ENCODE measurements at regions not wholly inside any gene's neighbourhood (a gene's known extent, or its start where the extent isn't known, plus 50 kb on each side); places are given as distances from the start of the nearest gene placed in this dataset.

DNA sequence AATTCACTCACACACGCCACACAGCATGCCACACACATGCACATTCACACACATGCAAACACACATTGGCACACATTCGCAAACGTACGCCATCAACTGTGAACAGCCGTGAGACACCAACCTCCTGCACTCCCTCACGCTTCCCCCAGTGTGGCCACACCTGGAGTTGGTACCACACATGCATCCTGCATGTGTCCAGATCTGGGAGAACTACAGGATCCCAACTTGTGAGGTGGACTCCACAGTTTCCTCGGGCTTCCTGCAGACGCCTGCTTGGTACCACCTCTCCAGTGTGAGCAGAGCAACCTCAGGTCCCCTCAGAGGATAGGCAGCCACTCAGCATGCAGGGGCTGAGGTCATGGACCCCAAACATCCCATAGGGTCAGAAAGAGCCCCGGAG, 239.0 kb downstream of the EIPR1 start:
- no peak for DNase-seq

DNA sequence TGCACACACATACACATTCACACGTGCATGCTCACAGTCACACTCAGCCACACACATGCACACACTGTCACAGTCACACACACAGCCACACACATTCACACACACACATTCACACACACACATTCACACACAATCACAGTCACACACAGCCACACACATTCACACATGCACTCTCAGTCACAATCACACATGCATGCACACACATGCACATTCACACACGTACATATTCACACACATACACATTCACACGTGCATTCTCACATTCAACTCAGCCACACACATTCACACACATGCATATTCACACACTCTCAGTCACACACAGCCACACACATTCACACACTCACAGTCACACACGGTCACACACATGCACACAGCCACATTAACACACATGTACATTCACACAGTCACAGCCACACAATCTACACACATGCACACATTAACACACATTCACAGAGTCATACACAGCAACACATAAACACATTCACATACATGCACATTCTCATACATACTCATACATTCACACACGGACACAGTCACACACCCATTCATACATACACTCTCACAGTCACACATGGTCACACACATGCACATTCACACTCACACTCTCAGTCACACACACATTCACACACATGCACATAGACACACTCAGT, 239.8 kb downstream of the EIPR1 start:
- DNase-seq, result no peak

DNA sequence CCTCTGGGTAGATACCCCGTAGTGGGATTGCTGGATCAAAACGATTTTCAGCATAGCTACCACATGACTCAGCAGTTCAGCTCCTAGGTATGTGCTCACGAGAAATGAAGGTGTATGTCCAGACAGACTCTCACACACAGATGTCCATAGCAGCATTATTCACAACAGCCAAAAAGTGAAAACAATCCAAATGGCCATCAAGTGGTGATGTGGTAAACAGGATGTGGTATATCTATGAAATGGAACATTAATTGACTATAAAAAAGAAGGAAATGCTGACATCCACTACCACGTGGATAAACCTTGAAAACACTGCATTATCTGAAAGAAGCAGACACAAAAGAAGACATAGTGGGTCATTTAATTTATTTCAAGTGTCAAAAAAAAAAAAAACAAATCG, 241.9 kb downstream of the EIPR1 start:
- DNase-seq, result no peak

DNA sequence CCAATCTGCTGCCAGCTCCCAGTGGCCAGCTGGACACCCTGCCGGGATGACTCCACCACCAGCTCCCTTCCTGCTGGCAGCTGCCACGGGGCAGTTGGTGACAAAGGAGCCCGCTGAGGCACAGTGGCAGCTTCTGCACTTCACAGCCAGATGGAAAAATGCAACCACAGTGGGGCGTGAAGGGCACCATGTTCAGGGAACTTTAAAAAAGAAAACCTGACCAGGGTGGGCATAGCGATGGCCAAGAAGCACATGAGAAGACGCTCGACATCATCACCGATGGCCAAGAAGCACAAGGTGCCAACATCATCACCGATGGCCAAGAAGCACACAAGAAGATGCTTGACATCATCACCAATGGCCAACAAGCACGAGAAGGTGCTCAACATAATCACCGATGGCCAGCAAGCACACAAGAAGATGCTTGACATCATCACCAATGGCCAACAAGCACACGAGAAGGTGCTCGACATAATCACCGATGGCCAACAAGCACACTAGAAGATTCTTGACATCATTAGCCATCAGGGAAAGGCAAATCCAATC, 243.5 kb downstream of the EIPR1 start:
- no peak for DNase-seq

DNA sequence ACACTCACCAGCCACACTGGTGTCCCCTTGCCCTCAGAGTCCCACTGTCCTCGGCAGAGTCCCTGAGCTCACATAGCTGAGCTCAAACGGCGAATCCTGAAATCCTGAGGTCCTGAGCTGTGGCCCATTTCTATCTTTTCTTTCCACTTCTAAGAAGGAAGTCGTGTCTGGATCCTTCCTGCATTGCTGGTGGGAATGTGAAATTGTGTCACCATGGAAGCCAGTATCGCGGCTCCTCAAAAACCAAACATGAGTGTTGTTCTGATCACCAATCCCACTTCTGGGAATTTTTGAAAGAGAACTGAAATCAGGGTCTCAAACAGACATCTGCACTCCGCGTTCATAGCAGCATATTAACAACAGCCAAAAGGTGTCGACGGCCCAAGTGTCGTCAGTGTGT, 244.7 kb downstream of the EIPR1 start:
- no peak for DNase-seq

DNA sequence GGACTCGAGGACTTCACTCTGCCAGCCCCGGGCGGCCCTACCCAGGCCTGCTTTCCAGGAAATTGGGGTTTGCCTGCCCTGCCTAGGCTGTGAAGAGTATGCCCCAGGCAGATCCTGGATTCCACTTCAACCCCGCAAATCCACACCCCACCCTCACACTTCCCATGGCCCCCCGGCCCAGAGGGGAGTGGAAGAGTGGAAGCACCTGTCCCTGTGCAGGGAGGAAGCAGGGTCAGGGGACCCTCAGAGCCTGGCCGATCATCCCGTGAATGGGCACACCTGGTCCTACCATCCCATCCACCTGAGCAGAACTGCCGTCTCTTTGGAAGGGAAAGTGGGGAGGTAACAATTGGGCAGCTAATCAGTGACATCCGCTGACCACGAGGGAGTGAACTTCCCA, 245.2 kb downstream of the EIPR1 start:
- DNase-seq, result no peak

DNA sequence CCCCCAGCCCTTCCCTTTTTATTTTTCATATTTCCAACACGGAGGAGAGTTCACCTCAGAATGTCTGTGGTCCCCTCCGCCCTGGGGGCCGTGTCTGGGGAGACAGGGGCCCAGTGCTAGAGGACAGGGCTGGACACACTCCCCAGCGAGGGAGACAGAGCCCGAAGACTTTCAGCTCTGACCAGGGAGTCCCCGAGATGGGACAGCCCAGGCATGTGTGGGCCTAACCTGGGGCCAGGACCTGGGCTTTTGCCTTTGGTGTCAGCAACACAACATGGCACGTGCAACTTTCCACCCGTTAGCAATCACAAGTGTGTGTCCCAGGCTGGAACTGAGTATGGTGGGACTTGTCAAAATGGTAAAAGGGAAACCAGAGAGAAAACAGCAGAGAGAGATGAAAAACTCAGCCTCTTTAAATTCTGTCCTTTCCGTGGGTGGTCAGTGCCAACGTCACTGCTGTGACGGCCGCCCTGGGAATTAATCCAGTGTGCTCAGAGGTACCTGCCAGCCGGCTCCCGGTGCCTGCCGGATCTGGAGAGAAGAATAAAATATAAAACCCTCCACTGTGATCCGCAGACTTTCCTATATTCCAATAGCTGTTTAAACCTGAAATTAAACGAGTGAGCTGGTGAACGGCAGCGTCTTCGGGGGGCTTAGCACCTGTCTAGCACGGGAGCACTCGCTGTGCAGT, 245.8 kb downstream of the EIPR1 start:
- DNase-seq, result no peak

DNA sequence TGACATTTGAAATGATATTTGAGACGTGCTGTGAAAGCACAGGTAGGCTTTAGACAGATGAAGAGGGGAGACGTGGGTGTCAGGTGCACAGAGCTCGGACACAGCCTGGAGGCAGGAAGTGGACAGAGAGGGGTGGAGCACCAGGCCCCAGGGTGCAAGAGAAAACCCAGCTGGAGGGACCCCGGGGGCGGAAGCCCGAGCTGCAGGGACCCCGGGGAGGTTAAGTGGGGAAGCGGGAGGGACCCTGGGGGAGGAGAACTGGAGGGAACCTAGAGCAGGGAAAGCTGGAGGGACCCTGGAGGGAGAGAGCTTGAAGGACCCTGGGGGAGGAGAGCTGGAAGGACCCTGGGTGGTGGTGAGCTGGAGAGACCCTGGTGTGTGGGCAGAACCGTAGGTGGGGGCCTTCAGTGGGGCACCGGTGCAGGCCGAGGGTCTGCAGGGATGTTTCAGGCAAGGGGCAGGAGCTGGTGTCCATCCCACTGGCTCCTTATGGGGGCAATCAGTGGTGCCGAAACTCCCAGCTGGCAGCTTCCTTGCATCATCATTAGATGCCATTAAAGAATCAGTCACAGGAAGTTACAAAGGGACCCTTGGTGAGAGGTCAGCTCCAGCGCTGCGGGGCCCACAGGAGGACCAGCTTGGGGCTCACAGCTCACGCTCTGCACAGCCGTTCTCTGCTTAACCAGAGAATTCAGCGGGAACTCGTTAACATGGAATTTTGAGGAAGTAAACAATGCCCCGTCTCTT, 246.6 kb downstream of the EIPR1 start:
- DNase-seq, result no peak

DNA sequence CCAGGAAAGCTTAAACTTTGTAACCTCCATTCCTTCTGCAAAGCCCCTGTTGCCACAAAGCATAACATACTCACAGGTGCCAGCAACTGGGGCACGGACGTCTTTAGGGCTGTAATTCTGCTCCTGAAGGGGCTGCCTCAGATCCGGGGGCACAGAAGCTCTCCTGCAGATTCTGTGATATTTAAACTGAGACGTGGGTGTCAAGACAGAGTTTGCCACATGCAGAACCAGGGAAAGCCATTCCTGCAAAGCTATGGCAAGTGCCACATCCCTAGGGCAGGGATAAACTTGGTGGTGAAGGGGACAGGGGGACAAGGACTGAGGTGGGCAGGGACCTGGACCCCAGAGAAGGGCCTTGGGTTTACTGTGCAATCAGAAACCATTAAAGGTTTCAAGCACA, 247.2 kb downstream of the EIPR1 start:
- DNase-seq, result no peak

DNA sequence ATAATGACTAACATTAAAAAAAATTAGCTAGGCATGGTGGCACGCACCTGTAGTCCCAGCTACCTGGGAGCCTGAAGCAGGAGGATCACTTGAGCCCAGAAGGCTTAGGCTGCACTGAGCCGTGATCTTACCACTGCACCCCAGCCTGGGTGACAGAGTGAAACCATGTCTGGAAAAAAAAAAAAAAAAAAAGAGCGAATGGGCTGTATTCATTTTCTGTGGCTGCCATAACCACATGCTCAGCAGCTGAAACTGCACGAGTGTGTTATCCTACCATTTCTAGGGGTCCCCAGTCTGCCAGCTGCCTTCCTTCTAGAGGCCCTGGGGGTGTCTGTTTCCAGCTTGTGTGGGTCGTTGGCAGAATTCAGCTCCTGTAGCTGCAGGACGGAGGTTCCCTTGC, 247.8 kb downstream of the EIPR1 start:
- no peak for DNase-seq

DNA sequence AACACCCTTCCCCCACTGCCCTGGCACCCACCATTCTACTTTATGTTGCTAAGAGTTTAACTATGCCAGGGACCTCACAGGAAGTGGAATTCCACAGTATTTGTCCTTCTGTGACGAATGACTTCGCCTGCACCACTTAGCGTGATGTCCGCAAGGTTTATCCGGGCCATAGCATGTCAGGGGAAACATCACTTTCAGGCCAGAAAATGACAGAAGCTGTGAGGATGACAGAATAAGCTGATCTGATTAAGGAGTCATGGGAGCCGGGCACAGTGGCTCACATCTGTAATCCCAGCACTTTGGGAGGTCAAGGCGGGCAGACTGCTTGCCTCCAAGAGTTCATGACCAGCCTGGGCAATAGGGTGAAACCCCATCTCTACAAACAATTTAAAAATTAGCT, 248.8 kb downstream of the EIPR1 start:
- peak; percentile 75 for DNase-seq

DNA sequence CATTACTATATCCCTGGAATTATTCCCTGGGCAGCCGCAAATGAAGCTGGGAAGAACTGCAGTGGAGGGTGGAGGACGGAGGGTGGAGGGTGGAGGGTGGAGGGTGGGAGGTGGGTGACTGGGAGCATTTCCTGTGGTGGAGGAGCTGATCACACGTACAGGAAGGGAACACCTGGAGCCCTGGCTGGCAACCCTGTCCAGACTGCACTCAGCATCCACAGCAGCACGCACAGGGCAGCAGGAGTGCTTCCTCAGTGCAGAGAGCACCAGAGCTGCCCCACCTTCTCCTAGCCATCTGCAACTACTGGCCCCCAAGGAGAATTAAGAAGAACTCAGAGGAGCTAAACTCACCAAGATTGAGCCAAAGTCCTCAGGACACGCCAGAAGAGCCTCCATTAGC, 249.9 kb downstream of the EIPR1 start:
- DNase-seq, result no peak

DNA sequence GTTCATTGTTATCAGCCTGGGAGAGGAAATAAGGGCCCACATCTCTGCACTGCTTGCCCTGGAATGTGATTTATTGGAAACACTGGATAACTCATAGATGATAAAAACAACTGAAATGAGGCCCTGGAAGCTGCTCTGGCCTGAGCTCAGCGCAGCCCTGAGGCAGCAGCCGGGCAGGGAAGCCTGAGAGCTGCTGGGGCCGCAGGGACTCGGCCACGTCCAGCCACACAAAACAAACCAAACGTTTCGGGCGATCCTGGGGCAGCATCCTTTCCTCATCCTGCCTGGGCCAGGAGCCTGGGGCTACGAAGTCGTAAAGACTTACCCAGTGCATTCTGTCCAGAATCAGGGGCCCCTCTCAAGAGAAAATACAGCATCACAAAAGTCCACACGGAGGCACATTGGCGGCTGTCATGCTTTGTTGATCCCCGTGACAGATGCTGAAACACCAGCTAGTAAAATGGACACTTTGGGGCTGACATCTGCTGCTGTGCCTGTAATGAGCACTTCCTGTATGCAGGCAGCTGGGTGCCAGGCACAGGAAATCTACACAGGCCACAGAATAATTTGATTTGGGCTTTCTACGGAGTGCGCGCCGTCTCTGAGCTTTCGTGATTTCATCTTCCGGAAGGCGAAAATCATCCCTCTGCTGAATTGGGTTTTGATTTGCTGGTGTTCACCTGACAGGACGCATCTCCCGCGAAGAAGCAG, 250.6 kb downstream of the EIPR1 start:
- DNase-seq, result peak; percentile 57

DNA sequence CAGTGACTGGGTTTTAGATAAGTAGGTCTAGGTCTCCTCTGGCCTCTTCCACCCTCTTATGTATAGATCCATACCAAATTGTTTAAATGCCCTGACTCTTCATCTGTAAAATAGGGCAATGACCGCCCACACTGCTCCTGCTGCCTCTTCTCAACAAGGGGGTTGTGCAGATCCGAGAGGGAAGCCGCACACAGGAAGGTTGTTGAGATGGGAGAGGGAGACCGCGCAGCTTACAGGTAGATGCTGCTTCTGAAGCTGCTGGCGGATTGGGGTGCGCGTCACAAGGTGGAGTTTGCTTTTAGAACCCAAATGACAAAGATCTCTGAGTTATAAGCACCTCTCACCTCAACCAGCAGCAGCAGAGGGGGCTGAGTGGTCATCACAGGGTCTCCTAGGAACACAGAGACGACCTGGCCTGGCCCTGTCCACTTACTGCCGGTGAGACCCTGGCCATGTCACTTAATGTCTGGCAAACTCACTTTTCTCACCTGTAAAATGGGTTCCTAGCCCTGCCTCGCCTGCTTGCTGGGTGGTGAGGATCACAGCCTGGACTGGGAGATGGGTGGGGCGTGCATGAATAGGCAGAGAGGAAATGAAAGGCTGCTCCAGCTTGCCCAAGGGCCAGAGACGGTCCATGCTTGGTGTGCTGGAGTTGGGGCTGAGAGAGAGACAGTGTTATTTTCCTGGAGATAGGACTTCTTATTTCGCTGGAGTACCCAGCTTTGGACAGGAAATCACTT, 251.3 kb downstream of the EIPR1 start:
- no peak for DNase-seq

DNA sequence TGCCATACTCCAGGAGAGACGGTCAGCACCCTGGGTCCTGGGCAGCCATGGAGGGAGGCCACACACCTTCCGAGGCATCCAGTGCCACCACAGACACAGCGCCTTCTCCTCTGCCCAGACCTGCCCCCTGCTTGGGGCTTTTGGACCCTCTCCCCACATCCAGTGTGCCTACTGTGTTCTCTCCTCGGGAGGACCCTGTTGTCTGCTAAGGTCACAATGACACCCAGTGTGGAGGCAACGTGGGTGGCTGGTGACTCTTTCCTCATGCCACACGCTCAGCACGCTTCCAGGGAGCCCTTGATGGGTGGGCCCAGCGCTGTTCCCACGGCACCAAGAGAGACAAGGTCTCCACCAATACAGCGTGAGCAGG, 251.9 kb downstream of the EIPR1 start:
- no peak for DNase-seq

DNA sequence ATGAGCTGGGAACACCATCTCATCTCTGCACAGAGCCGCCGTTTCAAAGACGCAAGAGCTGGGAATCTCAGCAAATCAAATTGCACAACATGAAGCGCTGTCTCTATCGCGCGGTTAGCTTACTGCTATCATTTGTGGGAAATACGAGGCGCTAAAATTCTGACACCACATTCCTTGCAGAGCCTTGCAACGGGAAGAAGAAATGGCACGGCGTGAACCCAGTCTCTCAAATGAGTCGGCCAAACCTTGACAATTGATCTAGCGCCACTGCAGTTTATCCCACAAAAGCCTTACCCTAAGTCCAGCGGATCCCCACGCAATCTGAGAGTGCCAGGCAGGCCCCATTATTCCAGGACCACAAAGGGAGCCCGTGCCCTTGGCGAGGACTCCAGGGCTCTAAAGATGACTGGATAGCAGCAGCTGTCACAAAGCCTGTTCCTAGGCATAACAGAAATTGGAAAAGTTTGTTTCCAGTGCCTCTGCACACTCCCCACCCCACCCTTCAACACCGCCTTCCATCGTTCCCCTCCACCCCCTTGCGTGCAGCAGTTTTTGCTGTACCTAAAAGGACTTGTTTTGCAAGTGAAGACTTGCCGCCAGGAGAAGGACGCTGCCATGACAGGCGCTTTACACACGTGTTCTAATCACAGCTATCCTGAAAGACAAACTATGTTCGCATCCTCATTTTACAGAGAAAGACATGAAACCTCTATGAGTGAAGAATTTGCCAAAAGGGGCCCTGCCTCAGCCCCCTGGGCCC, 252.4 kb downstream of the EIPR1 start:
- no peak for DNase-seq

DNA sequence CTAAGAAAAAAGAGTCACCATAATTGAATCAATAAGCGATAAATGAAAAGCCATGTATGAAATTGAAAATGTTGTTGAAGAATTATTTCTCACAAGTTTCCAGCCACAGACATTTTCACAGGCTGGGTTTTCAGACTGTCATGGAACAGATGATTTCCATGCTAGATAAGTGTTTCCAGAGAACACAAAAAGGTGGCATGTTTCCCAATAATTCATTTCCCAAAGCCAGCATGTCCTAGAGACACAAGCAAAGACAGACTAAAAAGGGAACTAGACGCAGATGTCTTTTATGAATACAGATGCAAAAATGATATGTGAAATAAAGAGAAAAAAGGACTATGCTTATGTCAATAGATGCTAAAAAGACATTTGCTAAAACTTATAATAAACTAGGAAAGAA, 255.1 kb downstream of the EIPR1 start:
- no peak for DNase-seq

DNA sequence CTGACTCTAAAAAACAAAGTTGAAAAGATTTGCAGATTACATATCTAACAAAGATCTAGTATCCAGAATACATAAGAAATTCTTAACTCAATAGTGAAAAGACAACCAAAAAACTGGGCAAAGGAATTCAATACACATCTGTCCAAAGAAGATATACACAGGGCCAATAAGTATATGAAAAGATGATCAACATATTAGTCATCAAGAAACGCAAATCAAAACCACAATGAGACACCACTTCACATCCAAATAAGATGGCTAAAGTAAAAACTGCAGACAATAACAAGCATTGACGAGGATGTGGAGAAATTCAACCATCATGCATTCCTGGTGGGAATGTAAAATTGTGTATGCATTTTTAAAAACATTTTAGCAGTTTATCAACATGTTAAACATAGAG, 256.0 kb downstream of the EIPR1 start:
- DNase-seq, result no peak

DNA sequence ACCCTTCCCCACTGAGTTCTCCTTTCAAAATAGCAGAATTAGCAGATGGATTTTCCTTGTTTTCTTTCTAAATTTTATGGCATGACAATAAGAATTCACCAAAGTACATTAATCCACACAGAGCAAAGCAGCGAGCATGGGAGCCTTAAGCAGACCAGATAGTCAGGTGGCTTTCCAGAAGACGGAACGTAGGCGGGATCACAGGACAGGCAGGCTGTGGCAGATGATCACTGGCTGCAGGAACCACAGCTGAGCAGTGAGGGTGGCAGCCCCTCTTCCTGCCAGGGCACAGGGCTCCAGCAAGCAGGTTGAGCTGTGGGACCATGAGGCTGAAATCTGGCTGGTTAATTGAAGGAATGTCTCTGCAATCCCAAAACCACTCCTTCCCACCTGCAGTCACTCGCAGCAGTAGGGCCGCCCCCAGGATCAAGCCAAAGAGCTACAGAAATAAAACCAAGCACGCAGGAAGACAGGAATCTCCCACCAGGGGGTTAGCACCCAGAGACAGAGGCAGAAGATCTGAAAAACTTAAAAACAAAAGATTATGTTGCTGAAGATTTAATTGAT, 259.9 kb downstream of the EIPR1 start:
- no peak for DNase-seq

DNA sequence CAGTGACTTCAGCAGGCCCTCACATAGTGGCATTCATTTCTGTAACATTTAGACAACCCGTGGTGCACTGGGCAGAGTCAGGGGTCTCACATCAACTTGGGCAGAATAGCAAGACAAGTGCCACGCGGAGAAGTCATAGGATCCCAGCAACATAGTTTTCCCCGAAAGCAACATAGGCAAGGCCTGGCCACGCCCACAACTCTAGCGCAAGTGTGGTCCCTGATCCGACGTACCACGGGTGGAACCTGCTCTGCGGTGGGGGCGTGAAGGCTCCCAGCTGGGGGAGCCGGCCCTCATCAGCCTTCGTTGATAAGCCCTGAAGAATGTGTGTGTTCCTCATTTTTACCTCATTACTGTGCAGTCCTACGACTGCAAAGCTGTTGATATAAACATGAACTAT, 261.2 kb downstream of the EIPR1 start:
- DNase-seq, result no peak

DNA sequence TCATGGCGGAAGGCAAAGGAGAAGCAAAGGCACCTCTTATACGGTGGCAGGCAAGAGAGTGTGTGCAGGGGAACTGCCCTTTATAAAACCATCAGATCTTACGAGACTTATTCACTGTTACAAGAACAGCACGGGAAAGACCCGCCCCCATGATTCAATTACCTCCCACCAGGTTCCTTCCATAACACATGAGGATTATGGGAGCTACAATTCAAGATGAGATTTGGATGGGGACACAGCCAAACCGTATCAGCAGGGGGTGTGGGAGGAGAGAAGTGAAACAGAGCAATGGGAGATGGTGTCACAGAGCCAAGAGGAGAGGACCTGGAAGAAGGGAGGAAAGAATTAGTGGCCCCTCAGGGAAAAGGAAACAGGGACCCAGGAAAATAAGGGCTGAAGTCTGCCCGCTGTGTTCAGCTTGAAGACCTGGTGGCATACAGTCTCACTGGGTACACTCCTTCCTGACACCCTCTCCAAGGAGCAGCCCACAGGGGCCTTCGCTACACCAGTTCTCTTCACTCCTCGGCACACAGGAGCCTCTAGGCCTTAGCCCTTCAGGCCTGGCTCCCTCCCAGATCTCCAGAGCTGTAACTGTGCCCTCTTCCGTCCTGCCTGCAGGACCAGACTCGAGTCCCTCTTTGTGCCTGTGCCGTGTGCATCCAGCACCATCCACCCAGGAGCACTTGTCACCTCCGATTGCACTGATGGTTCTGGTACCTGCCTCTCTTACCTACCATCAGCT, 262.1 kb downstream of the EIPR1 start:
- no peak for DNase-seq
